Neural progenitor cell (in vitro differentiated cells): ENCODE measurements at regions not wholly inside any gene's neighbourhood (a gene's known extent, or its start where the extent isn't known, plus 50 kb on each side); places are given as distances from the start of the nearest gene placed in this dataset.

Experiments used
- EZH2 ChIP-seq: fragments of 200-600 bp; sonication (generic); IDR thresholded peaks from 2 replicates; pipeline ENCODE4 v1.6.1; 2017; ENCODE audit warnings: antibody characterized with exemption, mild to moderate bottlenecking, moderate library complexity
- EZH2phosphoT487 ChIP-seq: fragments of 200-600 bp; sonication (generic); IDR thresholded peaks from 2 replicates; pipeline ENCODE4 v1.6.1; 2017; ENCODE audit warnings: antibody characterized with exemption
- TF ChIP-seq, protein P1 (sequence below): fragments of 200-600 bp; sonication (generic); IDR thresholded peaks from 2 replicates; pipeline ENCODE4 v1.5.1; 2017; ENCODE audit warnings: antibody characterized with exemption, mild to moderate bottlenecking

DNA sequence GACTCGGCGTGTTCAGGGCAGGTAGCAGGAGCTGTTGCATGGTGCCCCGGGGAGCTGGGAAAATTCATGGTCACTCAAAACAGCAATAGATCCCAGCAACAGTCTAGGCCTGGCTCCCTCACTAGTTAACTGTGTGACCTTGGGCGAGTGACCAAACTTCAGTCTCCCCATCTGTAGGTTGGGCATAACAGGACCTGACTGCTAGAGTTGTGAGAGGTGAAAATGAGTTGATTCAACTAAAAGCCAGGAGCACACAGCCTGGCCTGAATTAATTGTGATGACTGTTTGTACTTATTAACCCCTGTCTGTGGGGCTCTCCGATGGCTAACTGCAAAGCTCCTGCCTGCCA lies 306.9 kb downstream of the SOX9 start:
- TF ChIP-seq, protein P1, sequence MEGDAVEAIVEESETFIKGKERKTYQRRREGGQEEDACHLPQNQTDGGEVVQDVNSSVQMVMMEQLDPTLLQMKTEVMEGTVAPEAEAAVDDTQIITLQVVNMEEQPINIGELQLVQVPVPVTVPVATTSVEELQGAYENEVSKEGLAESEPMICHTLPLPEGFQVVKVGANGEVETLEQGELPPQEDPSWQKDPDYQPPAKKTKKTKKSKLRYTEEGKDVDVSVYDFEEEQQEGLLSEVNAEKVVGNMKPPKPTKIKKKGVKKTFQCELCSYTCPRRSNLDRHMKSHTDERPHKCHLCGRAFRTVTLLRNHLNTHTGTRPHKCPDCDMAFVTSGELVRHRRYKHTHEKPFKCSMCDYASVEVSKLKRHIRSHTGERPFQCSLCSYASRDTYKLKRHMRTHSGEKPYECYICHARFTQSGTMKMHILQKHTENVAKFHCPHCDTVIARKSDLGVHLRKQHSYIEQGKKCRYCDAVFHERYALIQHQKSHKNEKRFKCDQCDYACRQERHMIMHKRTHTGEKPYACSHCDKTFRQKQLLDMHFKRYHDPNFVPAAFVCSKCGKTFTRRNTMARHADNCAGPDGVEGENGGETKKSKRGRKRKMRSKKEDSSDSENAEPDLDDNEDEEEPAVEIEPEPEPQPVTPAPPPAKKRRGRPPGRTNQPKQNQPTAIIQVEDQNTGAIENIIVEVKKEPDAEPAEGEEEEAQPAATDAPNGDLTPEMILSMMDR, result no peak
- TF ChIP-seq EZH2 (no peak), EZH2phosphoT487 (no peak)
